Stimulated activated CD4-positive, alpha-beta T cell treated with anti-CD3 and anti-CD28 coated beads, TNF-alpha, amount 100 ng/mL, for 24 hours (primary cell): ENCODE measurements at regions not wholly inside any gene's neighbourhood (a gene's known extent, or its start where the extent isn't known, plus 50 kb on each side); places are given as distances from the start of the nearest gene placed in this dataset.

Source experiments
- DNase-seq, 3 experiments: peaks; one replicate each; pipeline ENCODE4 v3.0.0-alpha.2; 2020; ENCODE audit warnings: low read depth in 3 of 3

DNA sequence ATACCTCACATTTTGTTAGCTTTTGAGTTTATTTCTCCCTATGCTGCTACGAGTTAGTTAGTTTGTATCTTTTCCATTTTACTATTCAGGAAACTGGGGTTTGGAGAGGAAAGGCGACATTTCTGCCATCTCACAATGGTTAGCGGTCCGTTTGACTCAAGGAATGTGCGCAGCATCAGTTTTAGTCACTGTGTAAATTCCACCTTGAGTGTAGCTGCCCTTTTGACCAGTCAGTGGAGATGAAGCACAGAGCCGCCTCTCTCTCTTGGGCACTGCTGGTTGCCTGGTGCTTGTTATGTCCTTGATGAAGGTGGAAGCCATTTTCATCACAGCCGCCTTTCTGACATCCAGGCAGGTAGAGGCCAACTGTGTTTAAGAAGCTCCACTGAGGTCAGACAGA is 185.5 kb downstream of the SCP2D1 start:
- DNase-seq = no peak

DNA sequence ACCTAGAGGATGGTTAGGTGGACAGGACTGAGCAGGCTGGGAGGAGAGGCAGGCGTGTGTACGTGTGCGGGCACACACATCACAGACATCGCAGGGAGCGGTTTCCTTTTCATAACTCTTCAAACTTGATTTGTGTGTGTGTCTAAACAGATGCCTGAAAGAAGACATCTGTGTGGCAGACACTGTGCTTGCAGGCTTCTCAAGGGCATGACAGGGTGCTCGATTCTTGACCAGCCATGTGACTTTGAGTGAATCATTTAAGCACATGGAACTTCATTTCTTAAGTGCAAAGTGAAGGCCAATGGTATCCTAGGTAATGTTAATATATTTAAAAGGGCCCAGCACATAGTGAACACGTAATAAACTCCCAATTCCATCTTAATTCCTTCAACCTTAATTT is 186.5 kb downstream of the SCP2D1 start:
- DNase-seq = no peak

DNA sequence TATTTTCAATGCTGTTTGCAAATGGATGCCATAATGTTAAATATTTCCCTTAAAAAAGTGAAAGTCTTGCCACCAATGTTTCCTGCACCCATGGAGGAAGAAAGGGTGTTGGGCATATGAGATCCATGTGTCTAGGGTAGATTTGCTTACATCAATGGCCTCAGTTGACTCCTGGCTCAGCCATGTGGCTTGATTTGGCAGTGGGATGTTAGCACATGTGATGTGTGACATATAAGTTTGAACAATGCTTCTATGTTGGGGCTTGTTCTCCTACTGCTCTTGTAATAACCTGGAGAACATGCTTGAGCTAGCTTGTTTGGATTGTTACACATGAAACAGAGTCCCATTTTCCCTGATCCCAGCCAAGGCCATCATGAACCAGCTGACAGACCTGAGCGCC is 187.6 kb downstream of the SCP2D1 start:
- no peak for DNase-seq

DNA sequence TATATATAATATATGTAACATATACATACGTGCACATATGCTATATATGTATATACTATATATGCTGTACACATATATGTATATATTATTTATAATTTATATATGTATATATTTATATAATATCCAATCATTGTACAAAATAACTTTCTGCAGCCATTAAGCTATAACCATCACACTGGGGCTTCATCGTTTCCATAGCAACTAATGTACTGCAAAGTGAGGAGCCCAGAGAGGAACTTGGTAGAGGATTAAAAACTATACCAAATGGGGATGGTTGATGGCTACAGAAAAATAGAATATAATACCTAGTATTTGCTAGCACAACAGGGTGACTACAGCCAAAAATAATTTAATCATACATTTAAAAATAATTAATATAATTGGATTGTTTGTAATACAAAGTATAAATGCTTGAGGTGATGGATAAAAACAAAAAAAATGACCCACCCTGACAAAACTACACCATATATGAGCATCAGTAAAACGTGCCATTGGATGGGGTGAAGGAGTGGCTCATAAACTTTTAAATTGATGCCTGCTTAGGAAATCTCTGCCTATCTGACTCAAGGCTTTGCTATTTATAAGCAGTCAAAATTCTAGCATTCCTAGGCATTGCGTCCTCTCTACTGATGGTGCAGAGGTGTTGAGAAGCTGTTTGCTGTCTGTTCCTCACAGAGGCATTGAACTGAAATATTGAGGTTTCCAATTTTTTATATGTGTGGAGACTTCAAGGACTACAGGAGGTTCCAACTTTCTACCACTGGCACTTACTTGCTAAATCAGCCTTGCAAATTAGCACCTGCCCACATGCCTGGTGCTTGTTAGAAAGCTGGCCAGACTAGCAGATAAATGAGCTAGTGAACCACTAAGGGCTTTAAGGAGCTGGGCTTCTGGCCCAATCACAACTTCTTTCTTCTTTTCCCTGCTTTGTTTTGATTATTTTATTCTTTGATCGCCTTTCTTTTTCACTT is 190.1 kb downstream of the SCP2D1 start:
- no peak for DNase-seq

DNA sequence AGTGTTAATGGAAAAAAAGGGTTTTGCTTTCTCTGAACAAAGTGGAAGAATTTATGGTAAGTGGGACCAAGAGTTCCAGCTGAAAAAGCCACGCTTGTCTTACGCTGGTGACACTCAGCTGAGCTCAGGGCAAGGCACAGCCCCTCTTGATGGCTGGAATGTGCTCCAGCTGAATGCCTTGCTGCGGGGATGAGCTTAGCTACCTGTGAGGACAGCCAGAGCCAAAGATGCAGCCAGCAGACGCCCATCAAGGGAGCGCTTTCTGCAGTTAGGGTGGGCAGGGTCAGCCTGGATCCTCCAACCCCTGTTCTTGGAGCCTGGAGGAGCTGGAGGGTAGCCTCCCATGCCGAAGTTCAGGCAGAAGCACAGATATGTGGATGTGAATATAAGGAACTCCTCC is 191.4 kb downstream of the SCP2D1 start:
- no peak for DNase-seq

DNA sequence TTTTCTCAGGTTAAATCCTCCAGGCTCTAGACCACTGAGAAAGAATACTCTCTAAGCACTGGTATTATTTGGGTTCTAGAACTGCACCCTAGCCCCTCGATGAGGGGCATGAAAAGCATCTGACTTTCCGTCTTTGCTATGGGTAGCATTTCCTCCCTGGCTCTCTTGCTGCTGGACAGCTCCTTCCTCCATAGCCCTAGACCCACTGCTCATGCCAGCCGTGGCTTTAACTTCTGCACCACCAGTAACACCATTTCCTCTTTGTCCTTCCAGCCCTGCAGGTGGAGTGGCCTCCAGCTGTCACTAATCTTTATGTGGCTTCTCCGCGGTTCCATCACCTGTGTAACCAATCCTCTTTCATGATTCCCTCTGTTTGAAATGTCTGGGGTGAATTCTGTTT is 194.9 kb downstream of the SCP2D1 start:
- no peak for DNase-seq

- DNase-seq = no peak
These were observed 195.6 kb downstream of the SCP2D1 start for GRCh38 chr20:19009081-19009688.

DNA sequence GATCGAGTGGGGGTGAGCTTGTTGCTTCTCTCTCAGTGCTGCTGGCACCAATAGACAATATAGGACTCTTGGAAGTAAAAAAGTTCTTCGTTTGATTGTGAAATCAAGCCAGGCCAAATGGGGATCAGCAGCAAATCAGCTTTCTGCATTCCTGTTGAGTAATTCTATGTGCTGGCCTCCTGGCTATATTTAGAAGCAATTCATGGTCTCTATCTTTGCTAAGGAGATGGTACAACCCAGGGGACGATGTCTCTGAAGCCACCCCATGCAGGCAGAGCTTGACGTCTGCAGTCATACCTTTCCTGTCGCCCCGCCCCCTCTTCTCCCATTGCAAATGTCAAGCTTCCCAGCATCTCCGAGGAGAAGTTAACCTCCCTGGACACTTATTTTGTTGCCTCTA is 199.1 kb downstream of the SCP2D1 start:
- DNase-seq = no peak

DNA sequence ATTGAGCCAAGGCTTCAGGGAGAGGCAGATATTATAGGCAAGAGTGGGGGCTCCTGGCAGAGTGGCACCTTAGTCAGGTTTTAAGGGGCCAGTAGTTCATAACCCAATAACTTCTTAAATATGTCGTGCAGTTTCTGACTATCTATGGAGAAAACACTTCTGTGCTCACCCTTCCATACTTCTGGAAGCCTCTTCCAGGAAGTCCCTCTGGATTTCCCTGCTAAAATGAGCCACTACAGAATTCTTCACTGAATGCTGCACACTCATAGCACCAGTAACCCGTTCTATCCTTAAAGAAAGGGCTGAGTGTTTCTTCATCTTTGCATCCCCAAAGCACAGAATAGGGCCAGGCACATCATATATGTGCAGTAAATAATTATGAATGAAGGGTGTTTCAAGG is 198.5 kb upstream of the SLC24A3 start:
- no peak for DNase-seq

GRCh38 chr20:19015351-19016139 is 196.9 kb upstream of the SLC24A3 start:
- DNase-seq = no peak

DNA sequence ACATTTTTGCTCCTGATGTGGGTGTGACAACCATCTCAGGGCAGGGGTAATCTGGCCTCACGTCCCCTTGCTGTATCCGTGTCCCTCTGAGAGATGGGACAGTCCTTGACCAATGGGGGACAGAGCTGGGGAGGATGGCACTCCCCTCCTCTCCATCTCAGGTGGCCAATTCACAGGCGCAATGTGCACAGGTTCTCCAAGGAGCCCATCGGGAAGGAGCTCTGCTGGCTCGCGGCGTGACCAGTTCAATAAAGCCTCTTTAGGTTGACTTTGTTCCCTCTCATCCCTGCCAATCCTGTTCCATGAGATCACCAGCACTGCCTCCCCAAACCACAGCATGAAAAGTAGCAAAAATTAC is 196.3 kb upstream of the SLC24A3 start:
- DNase-seq = no peak

DNA sequence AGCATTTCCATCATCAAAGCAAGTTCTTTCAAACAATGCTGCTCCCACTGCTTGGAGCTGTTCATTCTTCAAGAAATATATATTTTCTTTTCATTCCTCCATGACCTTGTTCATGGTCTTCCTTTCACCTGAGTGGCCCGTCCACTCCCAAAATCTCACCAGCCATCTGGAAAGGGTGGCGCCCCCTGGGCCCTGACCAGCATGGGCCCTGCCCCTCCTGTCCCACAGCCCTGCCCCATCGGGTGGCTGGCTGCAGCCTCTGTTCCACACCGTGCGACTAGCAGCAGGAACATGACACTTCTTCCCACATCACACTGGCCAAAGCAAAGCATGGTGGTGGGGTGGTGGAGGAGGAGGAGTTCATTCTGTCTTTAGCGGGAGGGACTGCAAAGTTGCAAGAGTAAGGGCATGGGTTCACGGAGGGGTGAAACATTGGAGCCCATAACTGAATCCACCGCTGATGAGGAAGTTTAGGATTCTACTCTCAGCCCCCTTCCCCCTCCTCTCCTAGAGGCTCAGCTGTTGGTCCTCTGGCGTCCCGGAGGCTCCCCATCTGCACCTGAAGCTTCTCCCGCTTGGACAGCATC is 195.2 kb upstream of the SLC24A3 start:
- DNase-seq = no peak

GRCh38 chr20:19018881-19019280 is 193.6 kb upstream of the SLC24A3 start:
- DNase-seq = no peak

DNA sequence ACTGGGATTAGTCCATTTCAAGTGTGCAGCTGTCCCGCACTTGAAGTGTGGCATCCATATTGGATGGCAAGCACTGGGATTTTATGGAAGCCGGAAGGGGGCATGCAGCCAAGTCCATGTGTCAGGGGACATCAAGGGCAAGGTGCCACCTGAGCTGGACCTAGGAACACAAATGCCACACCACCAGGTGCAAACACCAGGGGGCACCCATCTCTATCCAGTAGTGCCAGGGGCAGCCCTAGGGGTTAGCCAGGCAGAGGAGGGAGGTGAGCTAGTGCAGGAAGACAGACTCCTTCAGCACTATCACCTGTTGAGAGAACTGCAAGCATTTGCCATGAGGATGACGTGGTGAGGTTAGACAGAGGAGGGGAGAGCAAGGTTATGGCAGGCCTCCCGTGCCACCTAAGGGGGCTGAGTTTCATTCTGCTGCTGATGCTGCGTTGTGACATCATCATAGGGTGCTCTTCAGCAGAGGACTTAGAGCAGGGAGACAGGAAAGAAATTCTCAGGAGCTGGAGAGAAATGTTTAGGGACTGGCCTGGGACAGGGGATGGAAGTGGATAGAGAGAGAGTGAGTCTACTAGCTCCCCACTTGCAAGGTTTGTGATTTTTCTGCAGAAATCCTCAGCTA is 192.6 kb upstream of the SLC24A3 start:
- no peak for DNase-seq

GRCh38 chr20:19021406-19022117 is 190.9 kb upstream of the SLC24A3 start:
- DNase-seq = no peak

DNA sequence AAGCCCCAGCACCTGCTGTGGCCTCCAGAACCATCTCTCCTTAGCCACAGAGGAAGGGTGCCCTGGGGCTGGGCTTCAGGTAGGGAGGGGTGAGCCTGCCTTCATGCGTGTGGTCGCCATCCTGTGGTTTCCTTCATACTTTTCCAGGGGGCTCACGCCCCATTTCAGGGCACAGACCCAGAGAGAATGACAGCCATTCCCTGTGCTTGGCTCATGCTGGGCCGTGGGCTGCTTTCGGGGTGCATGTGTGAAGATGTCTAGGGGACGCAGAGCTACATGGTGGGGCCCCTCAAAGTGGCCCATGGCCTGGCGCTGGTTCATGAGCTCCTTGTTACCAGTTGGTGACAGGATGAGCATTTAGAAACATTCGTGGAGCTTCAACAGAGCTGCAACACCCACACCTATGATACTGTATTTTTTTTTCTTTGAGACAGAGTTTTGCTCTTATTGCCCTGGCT is 190.3 kb upstream of the SLC24A3 start:
- no peak for DNase-seq

GRCh38 chr20:19022791-19023448 is 189.5 kb upstream of the SLC24A3 start:
- DNase-seq = no peak

- DNase-seq = no peak
These were observed 188.0 kb upstream of the SLC24A3 start for GRCh38 chr20:19024296-19025035.

GRCh38 chr20:19025430-19026120 is 186.9 kb upstream of the SLC24A3 start:
- DNase-seq = no peak
